GM23248 (cell line): ENCODE measurements at regions not wholly inside any gene's neighbourhood (a gene's known extent, or its start where the extent isn't known, plus 50 kb on each side); places are given as distances from the start of the nearest gene placed in this dataset.
"Not testable (repeated sequence)": the region's sequence is repeated elsewhere in the genome, so short reads cannot be mapped to it uniquely, and the experiment has no call there.

ENCODE experiments used
- EZH2 ChIP-seq: fragments of 200-600 bp; sonication (generic); IDR thresholded peaks from 2 replicates; pipeline ENCODE4 v1.6.1; 2018; ENCODE audit warnings: antibody characterized with exemption, mild to moderate bottlenecking; ENCODE audit not compliant: insufficient read depth, poor library complexity, severe bottlenecking
- EZH2phosphoT487 ChIP-seq: fragments of 200-600 bp; sonication (generic); IDR thresholded peaks from 2 replicates; pipeline ENCODE4 v1.6.1; 2018; ENCODE audit warnings: antibody characterized with exemption, moderate library complexity, mild to moderate bottlenecking, low read depth; ENCODE audit not compliant: insufficient read depth

- TF ChIP-seq EZH2, EZH2phosphoT487: not testable (repeated sequence)
Observed at GRCh38 chr9:67348562-67349423, 356.4 kb upstream of the SPATA31A3 start.
